AG08396 (cell line): ENCODE measurements at regions not wholly inside any gene's neighbourhood (a gene's known extent, or its start where the extent isn't known, plus 50 kb on each side); places are given as distances from the start of the nearest gene placed in this dataset.

ENCODE experiments used
- DNase-seq: peaks from one replicate; pipeline ENCODE4 v3.0.0; 2012; ENCODE audit warnings: low spot score, mixed read lengths

- no peak for DNase-seq
Observed at GRCh38 chr12:111222027-111222414, 146.9 kb downstream of the PHETA1 start.

GRCh38 chr12:111221062-111222026 lies 147.6 kb downstream of the PHETA1 start:
- DNase-seq, result no peak

- DNase-seq, result no peak
Observed at GRCh38 chr12:111220363-111220762, 148.5 kb downstream of the PHETA1 start.

GRCh38 chr12:111219440-111219839 lies 149.5 kb downstream of the PHETA1 start:
- no peak for DNase-seq

- DNase-seq, result no peak
Observed at GRCh38 chr12:111218499-111218898, 150.4 kb downstream of the PHETA1 start.

GRCh38 chr12:111216387-111217159 lies 152.3 kb downstream of the PHETA1 start:
- no peak for DNase-seq

- no peak for DNase-seq
Observed at GRCh38 chr12:111215881-111216280, 153.0 kb downstream of the PHETA1 start.

GRCh38 chr12:111214401-111214800 lies 154.5 kb downstream of the PHETA1 start:
- no peak for DNase-seq

- DNase-seq, result no peak
Observed at GRCh38 chr12:111213561-111213960, 155.3 kb downstream of the PHETA1 start.

- no peak for DNase-seq
Observed at GRCh38 chr12:111212814-111213456, 156.0 kb downstream of the PHETA1 start.

GRCh38 chr12:111211910-111212757 lies 156.8 kb downstream of the PHETA1 start:
- DNase-seq, result no peak

GRCh38 chr12:111209811-111210210 lies 159.1 kb downstream of the PHETA1 start:
- DNase-seq, result no peak

- DNase-seq, result no peak
Observed at GRCh38 chr12:111207761-111208160, 161.1 kb downstream of the PHETA1 start.

- no peak for DNase-seq
Observed at GRCh38 chr12:111204788-111205241, 164.1 kb downstream of the PHETA1 start.

- no peak for DNase-seq
Observed at GRCh38 chr12:111203969-111204368, 164.9 kb downstream of the PHETA1 start.

- DNase-seq, result no peak
Observed at GRCh38 chr12:111203446-111203845, 165.4 kb downstream of the PHETA1 start.

GRCh38 chr12:111202237-111202915 lies 166.5 kb downstream of the PHETA1 start:
- DNase-seq, result no peak

GRCh38 chr12:111201495-111202236 lies 167.2 kb downstream of the PHETA1 start:
- DNase-seq, result no peak

- no peak for DNase-seq
Observed at GRCh38 chr12:111201036-111201435, 167.9 kb downstream of the PHETA1 start.

- no peak for DNase-seq
Observed at GRCh38 chr12:111197376-111197944, 171.4 kb downstream of the PHETA1 start.
